ENCODE measurements at regions not wholly inside any gene's neighbourhood (a gene's known extent, or its start where the extent isn't known, plus 50 kb on each side); places are given as distances from the start of the nearest gene placed in this dataset.
A peak's percentile ranks its signal among the peaks of the same experiment; 100 is the strongest.

DNA sequence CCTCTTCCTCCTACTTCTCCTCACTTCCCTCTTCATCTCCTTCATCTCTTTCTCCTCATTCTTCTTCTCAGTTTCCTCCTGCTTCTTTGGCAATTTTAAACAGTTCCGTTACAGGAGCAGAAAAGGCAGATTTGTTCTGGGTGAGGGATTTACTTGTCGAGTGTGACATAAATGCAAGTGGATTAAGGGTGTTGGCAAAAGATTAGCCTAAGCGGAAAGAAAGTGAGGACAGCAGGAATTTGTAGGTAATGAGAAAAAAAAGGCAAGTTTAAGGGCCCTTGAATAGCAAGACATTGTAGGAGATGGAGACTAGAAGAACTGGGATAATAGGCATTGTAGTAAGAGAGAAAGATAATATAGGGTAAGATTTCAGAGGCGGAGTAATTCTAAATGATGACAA, 841.6 kb downstream of the RAPGEF2 start:
- DNase-seq (ENCODE audit: low read depth, low spot score) (no peak), ATAC-seq (no peak)
- POLR2A ChIA-PET: no interaction called here
- H3K4me1 ChIP-seq (ENCODE audit: control insufficient read depth, insufficient read depth, low read length): no peaks in the 10 kb centered on the region
- no TSS peak for BruUV-seq (replicated peaks)
- intact Hi-C loops (cut with micrococcal nuclease; ENCODE audit: unreplicated experiment): no loop called here
- no peak overlapping the region for H3K4me3 ChIP-seq (ENCODE audit: low read depth in 2 of 2, low read length in 2 of 2)
- H3K36me3 ChIP-seq (ENCODE audit: control insufficient read depth, insufficient read depth, low read length): no peaks in the 10 kb centered on the region
- TF ChIP-seq SIN3A (IDR thresholded peaks at IDR 0.05; ENCODE audit: borderline replicate concordance, insufficient read depth, low read depth, low read length): no peak
- H3K9me3 ChIP-seq (ENCODE audit: control insufficient read depth, insufficient read depth, low read depth, low read length): no peaks in the 10 kb centered on the region
- in situ Hi-C loops (cut with HindIII; ENCODE audit: low pct_unique_long_range_greater_than_20kb, low sequenced_read_pairs): no loop called here
- H3K27ac ChIP-seq (ENCODE audit: low read length): no peak overlapping the region
- no peaks in the 10 kb centered on the region for H3K27me3 ChIP-seq (ENCODE audit: control insufficient read depth, insufficient read depth, low read length)
- CTCF ChIA-PET: no interaction called here

DNA sequence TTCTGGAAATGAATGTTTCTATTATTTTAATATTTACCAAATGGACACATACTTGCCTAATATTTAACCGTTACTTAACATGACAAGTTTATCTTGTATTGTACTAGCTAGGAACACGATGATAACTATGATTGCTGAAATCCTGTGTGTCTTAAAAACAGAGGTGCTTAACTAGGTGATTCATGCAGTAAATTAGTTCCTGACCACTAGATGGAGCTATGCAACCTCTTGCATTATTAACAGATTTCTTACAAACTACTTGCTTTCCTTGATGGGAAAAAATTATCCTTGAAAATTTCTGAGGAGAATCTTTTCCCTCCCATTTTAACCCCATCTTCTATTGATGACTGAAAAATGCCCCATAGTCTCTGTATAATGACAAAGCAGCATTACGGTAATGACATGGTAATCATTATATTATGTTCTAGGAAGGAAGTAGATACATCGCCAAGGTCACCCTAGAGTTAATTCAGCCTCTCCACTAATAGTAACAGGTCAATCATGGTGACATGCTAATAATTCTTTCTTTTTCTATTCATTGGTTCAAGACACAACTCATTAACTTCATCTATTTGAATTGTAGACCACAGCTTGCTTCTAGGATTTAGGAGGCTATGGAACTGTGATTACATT, 844.2 kb downstream of the RAPGEF2 start:
- POLR2A ChIA-PET: no interaction called here
- in situ Hi-C loops (cut with HindIII; ENCODE audit: low pct_unique_long_range_greater_than_20kb, low sequenced_read_pairs): no loop called here
- Histone ChIP-seq H3K36me3 (ENCODE audit: control insufficient read depth, insufficient read depth, low read length) (no peaks in the 10 kb centered on the region), H3K9me3 (ENCODE audit: control insufficient read depth, insufficient read depth, low read depth, low read length) (no peaks in the 10 kb centered on the region), H3K4me3 (ENCODE audit: low read depth in 2 of 2, low read length in 2 of 2) (no peak overlapping the region), H3K4me1 (ENCODE audit: control insufficient read depth, insufficient read depth, low read length) (no peaks in the 10 kb centered on the region), H3K27ac (ENCODE audit: low read length) (no peak overlapping the region), H3K27me3 (ENCODE audit: control insufficient read depth, insufficient read depth, low read length) (no peaks in the 10 kb centered on the region)
- BruUV-seq (replicated peaks): no TSS peak
- ATAC-seq: no peak
- TF ChIP-seq SIN3A (IDR thresholded peaks at IDR 0.05; ENCODE audit: borderline replicate concordance, insufficient read depth, low read depth, low read length): no peak
- TF ChIP-seq, protein P1, sequence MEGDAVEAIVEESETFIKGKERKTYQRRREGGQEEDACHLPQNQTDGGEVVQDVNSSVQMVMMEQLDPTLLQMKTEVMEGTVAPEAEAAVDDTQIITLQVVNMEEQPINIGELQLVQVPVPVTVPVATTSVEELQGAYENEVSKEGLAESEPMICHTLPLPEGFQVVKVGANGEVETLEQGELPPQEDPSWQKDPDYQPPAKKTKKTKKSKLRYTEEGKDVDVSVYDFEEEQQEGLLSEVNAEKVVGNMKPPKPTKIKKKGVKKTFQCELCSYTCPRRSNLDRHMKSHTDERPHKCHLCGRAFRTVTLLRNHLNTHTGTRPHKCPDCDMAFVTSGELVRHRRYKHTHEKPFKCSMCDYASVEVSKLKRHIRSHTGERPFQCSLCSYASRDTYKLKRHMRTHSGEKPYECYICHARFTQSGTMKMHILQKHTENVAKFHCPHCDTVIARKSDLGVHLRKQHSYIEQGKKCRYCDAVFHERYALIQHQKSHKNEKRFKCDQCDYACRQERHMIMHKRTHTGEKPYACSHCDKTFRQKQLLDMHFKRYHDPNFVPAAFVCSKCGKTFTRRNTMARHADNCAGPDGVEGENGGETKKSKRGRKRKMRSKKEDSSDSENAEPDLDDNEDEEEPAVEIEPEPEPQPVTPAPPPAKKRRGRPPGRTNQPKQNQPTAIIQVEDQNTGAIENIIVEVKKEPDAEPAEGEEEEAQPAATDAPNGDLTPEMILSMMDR (IDR thresholded peaks at IDR 0.05): peak; percentile 68; the same call in 1 of the 2 replicates
- TF ChIP-seq, protein P2, sequence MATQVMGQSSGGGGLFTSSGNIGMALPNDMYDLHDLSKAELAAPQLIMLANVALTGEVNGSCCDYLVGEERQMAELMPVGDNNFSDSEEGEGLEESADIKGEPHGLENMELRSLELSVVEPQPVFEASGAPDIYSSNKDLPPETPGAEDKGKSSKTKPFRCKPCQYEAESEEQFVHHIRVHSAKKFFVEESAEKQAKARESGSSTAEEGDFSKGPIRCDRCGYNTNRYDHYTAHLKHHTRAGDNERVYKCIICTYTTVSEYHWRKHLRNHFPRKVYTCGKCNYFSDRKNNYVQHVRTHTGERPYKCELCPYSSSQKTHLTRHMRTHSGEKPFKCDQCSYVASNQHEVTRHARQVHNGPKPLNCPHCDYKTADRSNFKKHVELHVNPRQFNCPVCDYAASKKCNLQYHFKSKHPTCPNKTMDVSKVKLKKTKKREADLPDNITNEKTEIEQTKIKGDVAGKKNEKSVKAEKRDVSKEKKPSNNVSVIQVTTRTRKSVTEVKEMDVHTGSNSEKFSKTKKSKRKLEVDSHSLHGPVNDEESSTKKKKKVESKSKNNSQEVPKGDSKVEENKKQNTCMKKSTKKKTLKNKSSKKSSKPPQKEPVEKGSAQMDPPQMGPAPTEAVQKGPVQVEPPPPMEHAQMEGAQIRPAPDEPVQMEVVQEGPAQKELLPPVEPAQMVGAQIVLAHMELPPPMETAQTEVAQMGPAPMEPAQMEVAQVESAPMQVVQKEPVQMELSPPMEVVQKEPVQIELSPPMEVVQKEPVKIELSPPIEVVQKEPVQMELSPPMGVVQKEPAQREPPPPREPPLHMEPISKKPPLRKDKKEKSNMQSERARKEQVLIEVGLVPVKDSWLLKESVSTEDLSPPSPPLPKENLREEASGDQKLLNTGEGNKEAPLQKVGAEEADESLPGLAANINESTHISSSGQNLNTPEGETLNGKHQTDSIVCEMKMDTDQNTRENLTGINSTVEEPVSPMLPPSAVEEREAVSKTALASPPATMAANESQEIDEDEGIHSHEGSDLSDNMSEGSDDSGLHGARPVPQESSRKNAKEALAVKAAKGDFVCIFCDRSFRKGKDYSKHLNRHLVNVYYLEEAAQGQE (IDR thresholded peaks at IDR 0.05; ENCODE audit: insufficient read depth in 1 of 2, low read depth in 2 of 2, low read length in 1 of 2): no peak
- CTCF ChIA-PET: no interaction called here
- peak; percentile 17 for DNase-seq (ENCODE audit: low read depth, low spot score)
- intact Hi-C loops (cut with micrococcal nuclease; ENCODE audit: unreplicated experiment): no loop called here

DNA sequence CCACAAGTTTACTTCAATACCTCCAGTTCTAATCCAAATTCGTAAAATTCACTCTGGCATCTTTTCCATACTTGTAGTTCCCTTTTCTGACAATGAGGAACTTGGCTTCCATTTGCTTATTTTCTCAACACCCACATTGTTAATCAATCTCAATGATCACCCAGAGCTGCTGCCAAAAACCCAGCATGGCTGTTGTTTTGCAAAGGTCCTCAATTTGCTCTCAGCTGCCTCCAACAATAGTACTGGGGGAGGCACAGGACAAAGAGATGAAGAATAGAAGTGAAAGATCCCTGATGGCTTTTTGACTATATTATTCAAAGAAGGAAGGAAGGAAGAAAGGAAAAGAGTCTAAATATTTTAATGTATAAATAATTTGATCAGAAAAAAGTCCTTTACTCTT, 847.8 kb downstream of the RAPGEF2 start:
- no TSS peak for BruUV-seq (replicated peaks)
- Histone ChIP-seq H3K9me3 (ENCODE audit: control insufficient read depth, insufficient read depth, low read depth, low read length) (no peaks in the 10 kb centered on the region), H3K27me3 (ENCODE audit: control insufficient read depth, insufficient read depth, low read length) (no peaks in the 10 kb centered on the region), H3K4me3 (ENCODE audit: low read depth in 2 of 2, low read length in 2 of 2) (no peak overlapping the region), H3K36me3 (ENCODE audit: control insufficient read depth, insufficient read depth, low read length) (no peaks in the 10 kb centered on the region), H3K27ac (ENCODE audit: low read length) (no peak overlapping the region), H3K4me1 (ENCODE audit: control insufficient read depth, insufficient read depth, low read length) (no peaks in the 10 kb centered on the region)
- in situ Hi-C loops (cut with HindIII; ENCODE audit: low pct_unique_long_range_greater_than_20kb, low sequenced_read_pairs): no loop called here
- no peak for ATAC-seq
- ChIA-PET CTCF (no interaction called here), POLR2A (no interaction called here)
- TF ChIP-seq TCF7L2 (IDR thresholded peaks at IDR 0.05; ENCODE audit: low read depth, low read length) (no peak), POLR2AphosphoS5 (IDR thresholded peaks at IDR 0.05; ENCODE audit: low read depth, low read length) (no peak), SIN3A (IDR thresholded peaks at IDR 0.05; ENCODE audit: borderline replicate concordance, insufficient read depth, low read depth, low read length) (no peak)
- TF ChIP-seq, protein P1 (IDR thresholded peaks at IDR 0.05): no peak
- TF ChIP-seq, protein P2 (IDR thresholded peaks at IDR 0.05; ENCODE audit: insufficient read depth in 1 of 2, low read depth in 2 of 2, low read length in 1 of 2): no peak
- DNase-seq (ENCODE audit: low read depth, low spot score): no peak
- intact Hi-C loops (cut with micrococcal nuclease; ENCODE audit: unreplicated experiment): no loop called here

All from Panc1 (cell line).